DND-41 (cell line): ENCODE measurements at regions not wholly inside any gene's neighbourhood (a gene's known extent, or its start where the extent isn't known, plus 50 kb on each side); places are given as distances from the start of the nearest gene placed in this dataset.

ENCODE experiments used
- EZH2 ChIP-seq: IDR thresholded peaks from 3 replicates; pipeline ENCODE4 v1.6.1; 2012; ENCODE audit warnings: borderline replicate concordance, low read depth, mild to moderate bottlenecking, moderate library complexity, low read length, inconsistent platforms; ENCODE audit not compliant: severe bottlenecking
- TF ChIP-seq, protein P1 (sequence below): IDR thresholded peaks from 2 replicates; pipeline ENCODE4 v1.5.1; 2012; ENCODE audit warnings: borderline replicate concordance, low read length, moderate library complexity, mild to moderate bottlenecking; ENCODE audit not compliant: poor library complexity, severe bottlenecking; ENCODE audit errors: extremely low read depth

GRCh38 chr11:127733552-127733951, 733.0 kb upstream of the KIRREL3 start:
- TF ChIP-seq, protein P1, sequence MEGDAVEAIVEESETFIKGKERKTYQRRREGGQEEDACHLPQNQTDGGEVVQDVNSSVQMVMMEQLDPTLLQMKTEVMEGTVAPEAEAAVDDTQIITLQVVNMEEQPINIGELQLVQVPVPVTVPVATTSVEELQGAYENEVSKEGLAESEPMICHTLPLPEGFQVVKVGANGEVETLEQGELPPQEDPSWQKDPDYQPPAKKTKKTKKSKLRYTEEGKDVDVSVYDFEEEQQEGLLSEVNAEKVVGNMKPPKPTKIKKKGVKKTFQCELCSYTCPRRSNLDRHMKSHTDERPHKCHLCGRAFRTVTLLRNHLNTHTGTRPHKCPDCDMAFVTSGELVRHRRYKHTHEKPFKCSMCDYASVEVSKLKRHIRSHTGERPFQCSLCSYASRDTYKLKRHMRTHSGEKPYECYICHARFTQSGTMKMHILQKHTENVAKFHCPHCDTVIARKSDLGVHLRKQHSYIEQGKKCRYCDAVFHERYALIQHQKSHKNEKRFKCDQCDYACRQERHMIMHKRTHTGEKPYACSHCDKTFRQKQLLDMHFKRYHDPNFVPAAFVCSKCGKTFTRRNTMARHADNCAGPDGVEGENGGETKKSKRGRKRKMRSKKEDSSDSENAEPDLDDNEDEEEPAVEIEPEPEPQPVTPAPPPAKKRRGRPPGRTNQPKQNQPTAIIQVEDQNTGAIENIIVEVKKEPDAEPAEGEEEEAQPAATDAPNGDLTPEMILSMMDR = no peak
- no peak for TF ChIP-seq EZH2
